HEK293T (cell line): ENCODE measurements at regions not wholly inside any gene's neighbourhood (a gene's known extent, or its start where the extent isn't known, plus 50 kb on each side); places are given as distances from the start of the nearest gene placed in this dataset.
"Not testable (repeated sequence)": the region's sequence is repeated elsewhere in the genome, so short reads cannot be mapped to it uniquely, and the experiment has no call there.

ENCODE experiments used
- CTCF ChIA-PET: fragments of 350-600 bp; formaldehyde crosslinking; extraction: SDS; loops from one replicate; lab custom pipeline; 2021; ENCODE audit warnings: antibody characterized with exemption, inconsistent platforms; lab: Yijun Ruan, JAX
- POLR2A ChIA-PET: fragments of 350-600 bp; formaldehyde crosslinking; extraction: SDS; loops from one replicate; lab custom pipeline; 2020; ENCODE audit warnings: antibody characterized with exemption, inconsistent platforms; lab: Yijun Ruan, JAX
- DNase-seq: peaks from one replicate; pipeline ENCODE4 v3.0.0; 2012; ENCODE audit warnings: mixed read lengths; ENCODE audit errors: extremely low spot score

- POLR2A ChIA-PET, CTCF ChIA-PET, DNase-seq: not testable (repeated sequence)
These were observed 304.3 kb upstream of the PLGLB1 start for GRCh38 chr2:87325911-87326294.

DNA sequence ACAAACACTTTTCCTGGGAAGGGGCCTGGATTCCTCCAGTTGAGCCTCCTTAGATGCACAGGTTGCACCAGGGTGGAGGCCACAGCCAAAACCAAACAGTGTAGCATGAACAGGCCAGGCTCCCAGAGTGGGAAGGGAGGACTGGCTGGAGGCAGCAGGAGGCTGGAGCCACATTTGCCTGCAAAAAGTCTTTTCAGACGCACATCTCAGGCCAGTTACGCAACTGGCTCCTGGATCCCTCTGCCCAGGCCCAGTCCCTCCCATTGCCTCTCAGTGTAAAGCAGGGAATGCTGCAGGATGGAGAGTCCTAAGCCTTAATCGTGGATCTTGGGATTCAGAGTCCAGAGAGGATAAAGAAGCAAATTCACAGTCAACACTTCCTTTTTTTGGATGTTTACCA lies 305.1 kb upstream of the PLGLB1 start:
- POLR2A ChIA-PET, DNase-seq, CTCF ChIA-PET: not testable (repeated sequence)

DNA sequence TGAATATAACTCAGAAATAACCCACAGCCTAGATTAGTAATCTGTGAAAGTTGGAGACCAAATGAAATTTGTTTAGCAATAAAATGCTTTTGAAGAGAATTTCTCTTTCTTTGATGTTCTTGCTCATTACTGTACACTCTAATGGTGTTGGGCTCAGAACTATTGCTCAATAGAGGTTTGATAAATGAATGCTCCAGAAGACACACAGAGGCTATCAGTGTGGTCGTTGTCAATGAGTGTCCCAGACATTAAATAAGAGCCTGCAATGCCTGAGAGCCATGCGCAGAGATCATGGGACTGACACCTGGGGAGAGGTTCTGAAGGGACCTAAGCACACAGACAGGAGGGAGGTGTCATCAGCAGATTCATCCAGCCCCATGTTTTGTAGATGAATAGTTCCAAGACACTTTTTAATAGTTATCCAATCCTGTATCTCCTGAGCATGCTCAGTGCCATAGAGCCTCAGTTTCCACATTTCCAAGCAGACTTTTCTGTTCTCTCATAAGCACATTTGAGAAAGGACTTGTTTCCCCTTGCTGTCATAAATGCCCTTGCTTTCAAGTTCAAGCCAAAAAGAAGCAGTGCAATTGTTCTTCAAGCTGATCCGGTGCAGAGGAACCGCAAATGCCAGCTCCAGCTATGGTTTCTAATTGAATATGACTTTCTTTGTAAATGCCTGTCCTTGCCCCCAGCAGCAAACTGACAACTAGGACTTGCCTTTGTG lies 306.2 kb upstream of the PLGLB1 start:
- CTCF ChIA-PET, DNase-seq, POLR2A ChIA-PET: not testable (repeated sequence)

DNA sequence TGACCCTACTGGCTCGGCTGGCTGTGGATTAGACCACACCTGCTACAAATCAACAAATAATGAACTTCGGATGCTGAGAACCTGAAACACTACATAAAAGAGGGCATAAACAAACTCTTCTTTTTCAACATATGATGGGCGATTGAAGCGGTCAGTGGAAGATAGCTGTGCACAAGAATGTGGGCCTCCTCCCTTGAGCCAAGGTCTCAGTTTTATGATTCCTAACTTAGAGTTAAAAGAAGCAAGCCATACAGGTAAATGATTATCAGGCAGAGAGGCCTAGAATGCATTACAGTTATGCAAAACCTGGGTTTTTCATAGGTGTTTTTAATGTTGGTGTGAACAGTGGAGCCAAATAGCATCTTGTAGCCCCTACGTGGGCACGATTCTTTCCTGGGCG lies 307.9 kb upstream of the PLGLB1 start:
- DNase-seq, CTCF ChIA-PET, POLR2A ChIA-PET: not testable (repeated sequence)

GRCh38 chr2:87330486-87330885 lies 308.8 kb upstream of the PLGLB1 start:
- POLR2A ChIA-PET, DNase-seq, CTCF ChIA-PET: not testable (repeated sequence)

DNA sequence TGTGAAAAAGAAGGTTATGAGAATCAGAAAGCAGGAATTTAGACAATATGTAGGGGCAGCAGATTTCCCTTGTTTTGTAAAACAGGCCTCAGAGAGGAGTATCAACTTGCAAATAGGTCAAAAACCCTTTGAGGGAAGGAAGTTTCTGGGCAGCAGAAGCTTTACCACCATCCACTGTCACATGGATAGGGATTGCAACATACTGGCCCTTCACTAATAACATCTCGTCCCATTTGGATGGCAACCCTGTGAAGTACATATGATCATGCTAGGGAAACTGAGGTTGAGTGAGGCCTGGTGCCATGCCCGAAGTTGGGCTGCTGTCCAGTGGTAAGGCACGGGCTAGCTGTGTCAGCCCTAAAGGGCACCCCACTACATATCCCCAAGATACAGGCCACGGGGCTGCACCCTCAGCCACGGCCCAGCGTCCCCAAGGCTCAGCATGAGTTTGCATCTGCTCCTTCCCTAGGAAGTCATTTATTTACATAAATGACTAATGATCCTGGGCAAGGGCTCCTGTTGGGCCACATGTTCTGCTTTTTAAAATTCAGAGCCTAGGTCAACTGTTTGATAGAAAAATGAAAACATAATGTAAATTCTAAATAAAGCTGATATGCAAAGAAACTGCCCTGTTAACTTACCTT lies 310.4 kb upstream of the PLGLB1 start:
- CTCF ChIA-PET, POLR2A ChIA-PET, DNase-seq: not testable (repeated sequence)

DNA sequence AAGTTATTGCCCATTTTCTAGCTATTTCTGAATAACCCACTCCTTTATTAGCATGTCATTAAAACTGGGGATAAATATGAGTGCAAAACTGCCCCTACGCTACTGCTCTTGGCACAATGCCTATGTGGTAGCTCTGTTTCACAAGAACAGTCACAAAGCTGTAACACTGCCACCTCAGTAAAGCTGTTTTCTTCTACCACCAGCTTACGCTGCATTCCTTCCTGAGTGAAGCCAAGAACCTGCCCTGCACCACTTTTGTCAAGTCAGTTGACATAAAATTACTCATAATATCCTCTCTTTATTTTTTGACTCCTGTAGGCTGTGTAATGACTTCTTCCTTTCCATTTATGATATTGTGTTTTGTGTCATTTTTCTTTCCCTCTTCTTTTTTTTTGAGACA lies 313.2 kb upstream of the PLGLB1 start:
- CTCF ChIA-PET, POLR2A ChIA-PET, DNase-seq: not testable (repeated sequence)

DNA sequence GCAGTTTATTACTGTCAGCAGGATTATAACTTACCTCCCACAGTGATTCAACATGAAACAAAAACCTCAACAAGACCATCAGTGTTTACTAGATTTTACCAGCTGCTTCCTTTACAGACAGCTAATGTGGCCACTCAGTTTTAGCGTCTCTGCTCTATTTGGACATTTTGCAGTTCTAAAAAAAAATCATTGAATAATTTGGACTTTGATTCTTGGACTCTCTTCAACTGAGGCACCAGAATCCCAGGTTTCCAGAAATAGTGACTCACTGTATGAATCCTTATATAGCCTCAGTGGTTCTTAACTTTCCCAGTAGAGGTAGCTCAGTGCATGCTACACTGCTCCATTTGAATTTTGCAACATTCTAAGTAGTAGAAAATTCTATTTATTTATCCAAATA lies 317.4 kb upstream of the PLGLB1 start:
- POLR2A ChIA-PET, CTCF ChIA-PET, DNase-seq: not testable (repeated sequence)

DNA sequence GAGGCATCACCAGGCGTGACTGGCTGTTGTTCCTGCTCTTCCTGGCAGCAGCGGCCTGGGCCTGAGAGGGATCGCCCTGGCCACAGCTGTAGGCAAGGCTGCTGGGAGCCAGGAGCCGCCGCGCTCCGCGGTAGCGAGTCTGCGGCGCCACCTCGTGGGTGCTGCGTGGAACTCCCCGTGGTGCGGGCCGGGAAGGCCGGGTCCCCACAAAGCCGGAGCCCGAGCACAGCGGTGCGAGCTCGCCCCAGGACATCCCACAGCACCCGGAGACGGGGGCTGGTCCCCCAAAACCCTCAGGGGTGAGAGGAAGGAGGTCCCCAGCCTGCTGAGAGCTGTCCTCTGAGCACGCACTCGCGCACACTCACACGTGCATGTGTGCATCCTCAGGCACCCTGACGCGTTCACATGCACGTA lies 320.0 kb upstream of the PLGLB1 start:
- POLR2A ChIA-PET, CTCF ChIA-PET, DNase-seq: not testable (repeated sequence)

GRCh38 chr2:87342175-87342574 lies 320.5 kb upstream of the PLGLB1 start:
- POLR2A ChIA-PET, DNase-seq, CTCF ChIA-PET: not testable (repeated sequence)

DNA sequence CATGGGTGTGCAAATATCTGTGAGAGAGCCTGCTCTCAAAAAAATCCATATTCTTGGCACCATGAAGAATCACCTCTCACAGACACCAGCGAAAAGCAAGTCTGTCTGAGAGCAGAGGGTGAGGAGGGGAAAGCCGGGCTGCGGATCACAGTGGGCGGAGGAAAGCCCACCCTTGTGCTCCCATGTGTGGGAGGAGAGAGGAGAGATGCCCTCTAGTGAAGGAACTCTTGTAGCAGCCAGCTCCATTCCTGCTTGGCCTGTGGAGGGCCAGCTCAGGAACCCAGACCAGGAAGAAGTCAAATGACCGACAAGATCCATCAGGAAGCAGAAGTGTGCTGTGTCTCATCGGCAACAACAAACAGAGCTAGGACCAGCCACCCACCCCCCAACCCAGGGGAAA lies 321.7 kb upstream of the PLGLB1 start:
- POLR2A ChIA-PET, DNase-seq, CTCF ChIA-PET: not testable (repeated sequence)

GRCh38 chr2:87345283-87345682 lies 323.6 kb upstream of the PLGLB1 start:
- CTCF ChIA-PET, POLR2A ChIA-PET, DNase-seq: not testable (repeated sequence)

GRCh38 chr2:87348556-87348955 lies 326.9 kb upstream of the PLGLB1 start:
- CTCF ChIA-PET, DNase-seq, POLR2A ChIA-PET: not testable (repeated sequence)

- POLR2A ChIA-PET, CTCF ChIA-PET, DNase-seq: not testable (repeated sequence)
These were observed 327.4 kb upstream of the PLGLB1 start for GRCh38 chr2:87349006-87349405.

DNA sequence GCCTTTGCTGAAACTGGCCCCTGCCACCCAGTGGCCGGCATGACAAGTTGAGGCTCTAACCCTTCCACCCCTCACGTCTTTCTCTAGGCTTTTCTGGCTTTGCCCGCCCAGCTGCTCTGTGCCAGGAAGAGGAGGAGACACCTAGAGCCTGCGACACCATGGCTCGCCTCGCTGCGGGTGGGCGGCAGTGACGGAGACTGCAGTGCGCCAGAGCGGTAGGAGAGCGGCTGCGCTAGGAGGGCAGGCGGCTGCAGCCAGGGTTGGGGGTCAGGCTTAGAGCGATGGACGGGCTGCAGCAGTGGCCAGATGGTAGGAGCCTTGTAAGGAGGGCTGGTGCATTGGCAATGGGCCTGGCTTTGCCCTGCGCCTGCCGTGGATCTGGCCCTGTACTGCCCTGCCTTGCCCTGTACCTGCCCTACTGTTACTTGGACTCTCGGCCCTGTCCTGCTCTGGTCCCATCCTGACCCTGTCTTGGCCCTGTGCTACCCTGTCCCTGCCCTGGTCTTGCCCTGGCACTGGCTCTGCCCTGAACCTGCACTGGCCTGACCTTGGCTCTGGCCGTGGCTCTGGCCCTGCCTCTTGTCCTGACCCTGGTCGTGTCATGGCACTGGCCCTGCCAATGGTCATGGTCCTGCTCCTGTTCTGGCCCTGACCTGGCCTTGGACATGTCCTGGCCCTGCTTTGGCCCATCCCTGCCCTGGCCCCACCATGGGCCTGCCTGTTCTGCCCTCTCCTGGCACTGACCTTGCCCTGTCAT lies 330.7 kb upstream of the PLGLB1 start:
- CTCF ChIA-PET, DNase-seq, POLR2A ChIA-PET: not testable (repeated sequence)

DNA sequence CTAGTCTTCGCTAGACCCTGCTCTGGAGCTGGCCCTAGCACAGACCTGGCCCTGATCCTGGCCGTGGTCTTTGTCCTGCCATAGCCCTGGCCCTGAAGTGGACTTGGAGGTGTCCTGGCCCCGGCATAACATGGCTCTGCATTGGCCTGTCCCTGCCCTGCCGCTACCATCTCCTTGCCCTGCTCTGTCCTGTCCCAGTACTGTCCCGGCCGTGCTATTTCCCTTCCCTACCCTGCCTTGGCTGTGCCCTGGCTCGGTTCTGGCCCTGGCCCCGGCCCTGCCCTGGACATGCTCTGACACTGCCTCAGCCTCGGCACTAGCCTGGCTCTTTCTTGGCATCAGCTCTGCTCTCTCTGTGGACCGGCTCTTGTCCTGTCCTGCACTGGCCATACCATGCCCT lies 331.8 kb upstream of the PLGLB1 start:
- DNase-seq, POLR2A ChIA-PET, CTCF ChIA-PET: not testable (repeated sequence)

DNA sequence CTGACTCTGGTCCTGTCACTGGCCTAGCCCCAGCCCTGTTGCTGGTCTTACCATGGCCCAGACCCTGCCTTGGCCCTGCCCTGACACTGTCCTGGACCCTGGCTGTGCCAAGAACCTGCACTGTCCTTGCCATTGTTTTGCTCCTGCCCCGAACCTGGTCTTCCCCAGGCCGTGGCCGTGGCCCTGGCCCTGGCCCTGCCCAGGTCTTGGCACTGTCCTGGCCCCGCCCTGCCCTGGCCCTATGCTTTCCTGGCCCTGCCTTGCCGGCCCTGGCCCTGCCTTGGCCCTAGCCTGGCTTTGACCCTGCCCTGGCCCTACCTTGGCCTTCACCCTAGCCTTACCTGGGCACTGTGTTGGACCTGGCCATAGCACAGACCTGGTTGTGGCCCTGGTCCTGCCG lies 332.5 kb upstream of the PLGLB1 start:
- DNase-seq, CTCF ChIA-PET, POLR2A ChIA-PET: not testable (repeated sequence)

DNA sequence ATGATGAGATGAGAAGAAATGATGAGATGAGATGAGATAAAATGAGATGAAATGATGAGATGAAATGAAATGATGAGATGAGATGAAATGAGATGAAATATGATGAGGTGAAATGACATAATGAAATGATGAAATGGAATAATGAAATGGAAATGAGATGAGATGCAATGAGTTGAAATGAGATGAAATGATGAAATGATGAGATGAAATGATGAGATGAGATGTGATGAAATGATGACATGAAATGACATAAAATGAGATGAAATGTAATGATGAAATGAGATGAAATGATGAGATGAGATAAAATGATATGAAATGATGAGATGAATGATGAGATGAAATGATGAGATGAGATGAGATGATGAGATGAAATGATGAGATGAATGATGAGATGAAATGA lies 338.6 kb upstream of the PLGLB1 start:
- DNase-seq, POLR2A ChIA-PET, CTCF ChIA-PET: not testable (repeated sequence)

GRCh38 chr2:87360927-87361326 lies 339.3 kb upstream of the PLGLB1 start:
- DNase-seq, POLR2A ChIA-PET, CTCF ChIA-PET: not testable (repeated sequence)
